ENCODE measurements at regions not wholly inside any gene's neighbourhood (a gene's known extent, or its start where the extent isn't known, plus 50 kb on each side); places are given as distances from the start of the nearest gene placed in this dataset.

- Mint-ChIP-seq H3K9me3 (peaks cover 10% of the 10 kb centered on the region; the same call in 1 of the 3 replicates), H3K27me3 (ENCODE audit: insufficient read depth, low read depth, poor library complexity) (peaks cover 2% of the 10 kb centered on the region), H3K4me1 (peaks cover 5% of the 10 kb centered on the region; the same call in 2 of the 3 replicates), H3K36me3 (ENCODE audit: low read depth) (no peaks in the 10 kb centered on the region), H3K4me3 (no peak overlapping the region), H3K27ac (no peak overlapping the region)
- Histone ChIP-seq H3K27me3 (ENCODE audit: insufficient read depth) (no peaks in the 10 kb centered on the region), H2AFZ (no peak overlapping the region), H3K9me2 (ENCODE audit: insufficient read depth) (no peaks in the 10 kb centered on the region), H3K79me2 (replicated peaks; ENCODE audit: insufficient read depth) (no peaks in the 10 kb centered on the region), H3K4me3 (no peak overlapping the region), H3K4me1 (ENCODE audit: insufficient read depth) (no peaks in the 10 kb centered on the region; the same call in 1 of the 2 replicates), H3K36me3 (ENCODE audit: insufficient read depth) (no peaks in the 10 kb centered on the region), H3F3A (replicated peaks; ENCODE audit: low read depth) (no peaks in the 10 kb centered on the region), H3K4me2 (no peak overlapping the region), H3K27ac (ENCODE audit: low read depth) (no peak overlapping the region), H4K20me1 (replicated peaks; ENCODE audit: insufficient read depth) (no peaks in the 10 kb centered on the region)
- TF ChIP-seq CREB1 (CRISPR knock-in tag; IDR thresholded peaks at IDR 0.05; ENCODE audit: low read depth), result no peak
- no peak for TF ChIP-seq ZNF462 (CRISPR knock-in tag; IDR thresholded peaks at IDR 0.05)
- TF ChIP-seq ZNF114 (CRISPR knock-in tag; IDR thresholded peaks at IDR 0.05), result no peak
- TF ChIP-seq, protein P1, sequence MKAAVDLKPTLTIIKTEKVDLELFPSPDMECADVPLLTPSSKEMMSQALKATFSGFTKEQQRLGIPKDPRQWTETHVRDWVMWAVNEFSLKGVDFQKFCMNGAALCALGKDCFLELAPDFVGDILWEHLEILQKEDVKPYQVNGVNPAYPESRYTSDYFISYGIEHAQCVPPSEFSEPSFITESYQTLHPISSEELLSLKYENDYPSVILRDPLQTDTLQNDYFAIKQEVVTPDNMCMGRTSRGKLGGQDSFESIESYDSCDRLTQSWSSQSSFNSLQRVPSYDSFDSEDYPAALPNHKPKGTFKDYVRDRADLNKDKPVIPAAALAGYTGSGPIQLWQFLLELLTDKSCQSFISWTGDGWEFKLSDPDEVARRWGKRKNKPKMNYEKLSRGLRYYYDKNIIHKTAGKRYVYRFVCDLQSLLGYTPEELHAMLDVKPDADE (IDR thresholded peaks at IDR 0.05), result no peak
- TF ChIP-seq EZH2 (IDR thresholded peaks at IDR 0.05; ENCODE audit: low read depth, unreplicated experiment), result no peak
- TF ChIP-seq REST (IDR thresholded peaks at IDR 0.05; ENCODE audit: unreplicated experiment), result no peak
- TF ChIP-seq STAT1 (IDR thresholded peaks at IDR 0.05; ENCODE audit: unreplicated experiment), result no peak
- no peak for TF ChIP-seq EZH2phosphoT487 (IDR thresholded peaks at IDR 0.05; ENCODE audit: unreplicated experiment)
- no peak for TF ChIP-seq CTCF (conservative IDR thresholded peaks at IDR 0.05; ENCODE audit: low read depth in 2 of 2)
- TF ChIP-seq NANOG (IDR thresholded peaks at IDR 0.05; ENCODE audit: borderline replicate concordance), result no peak
- no peak for TF ChIP-seq POLR2AphosphoS5 (IDR thresholded peaks at IDR 0.05; ENCODE audit: low read depth)
- no peak for TF ChIP-seq JUNB (IDR thresholded peaks at IDR 0.05; ENCODE audit: unreplicated experiment)
- no peak for TF ChIP-seq ZNF331 (CRISPR knock-in tag; IDR thresholded peaks at IDR 0.05; ENCODE audit: low read depth)
- no peak for DNase-seq (ENCODE audit: low spot score)
- ATAC-seq, result no peak; the same call in 2 of the 3 replicates
These were observed 152.1 kb upstream of the PLXNC1 start for GRCh38 chr12:93996321-93996720.

All from GM23338 (cell line).